ENCODE measurements at regions not wholly inside any gene's neighbourhood (a gene's known extent, or its start where the extent isn't known, plus 50 kb on each side); places are given as distances from the start of the nearest gene placed in this dataset.
"Not testable (repeated sequence)": the region's sequence is repeated elsewhere in the genome, so short reads cannot be mapped to it uniquely, and the experiment has no call there.

DNA sequence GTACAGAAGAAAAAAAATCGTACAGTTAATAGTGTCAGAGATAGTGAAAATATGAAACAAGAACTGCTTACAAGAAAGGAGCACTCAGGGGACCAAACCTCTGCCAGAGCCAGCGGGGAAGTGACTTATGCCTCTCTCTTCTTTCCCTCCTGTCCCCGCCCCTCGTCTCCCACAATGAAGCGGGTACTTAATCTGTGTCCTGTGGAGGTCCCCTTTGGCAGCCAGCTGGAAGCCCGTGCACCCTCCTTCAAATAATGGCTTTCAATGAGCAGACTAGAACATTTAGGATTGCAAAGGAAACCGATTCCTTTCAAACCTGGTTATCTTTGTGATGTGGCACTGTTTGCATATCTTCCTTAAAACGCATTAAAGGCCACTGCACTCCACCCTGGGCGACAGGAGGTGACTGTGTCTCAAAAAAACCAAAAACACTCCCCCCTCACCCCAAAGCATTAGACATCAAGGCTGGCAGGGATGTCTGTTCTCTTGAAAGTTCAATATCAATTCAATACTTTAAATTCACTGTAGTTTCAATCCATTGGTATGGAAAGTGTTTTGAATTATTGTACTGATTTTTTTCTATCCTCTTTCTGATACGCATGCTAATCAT, 51.7 kb downstream of the PPIAL4C start:
- DNase-seq = not testable (repeated sequence)

DNA sequence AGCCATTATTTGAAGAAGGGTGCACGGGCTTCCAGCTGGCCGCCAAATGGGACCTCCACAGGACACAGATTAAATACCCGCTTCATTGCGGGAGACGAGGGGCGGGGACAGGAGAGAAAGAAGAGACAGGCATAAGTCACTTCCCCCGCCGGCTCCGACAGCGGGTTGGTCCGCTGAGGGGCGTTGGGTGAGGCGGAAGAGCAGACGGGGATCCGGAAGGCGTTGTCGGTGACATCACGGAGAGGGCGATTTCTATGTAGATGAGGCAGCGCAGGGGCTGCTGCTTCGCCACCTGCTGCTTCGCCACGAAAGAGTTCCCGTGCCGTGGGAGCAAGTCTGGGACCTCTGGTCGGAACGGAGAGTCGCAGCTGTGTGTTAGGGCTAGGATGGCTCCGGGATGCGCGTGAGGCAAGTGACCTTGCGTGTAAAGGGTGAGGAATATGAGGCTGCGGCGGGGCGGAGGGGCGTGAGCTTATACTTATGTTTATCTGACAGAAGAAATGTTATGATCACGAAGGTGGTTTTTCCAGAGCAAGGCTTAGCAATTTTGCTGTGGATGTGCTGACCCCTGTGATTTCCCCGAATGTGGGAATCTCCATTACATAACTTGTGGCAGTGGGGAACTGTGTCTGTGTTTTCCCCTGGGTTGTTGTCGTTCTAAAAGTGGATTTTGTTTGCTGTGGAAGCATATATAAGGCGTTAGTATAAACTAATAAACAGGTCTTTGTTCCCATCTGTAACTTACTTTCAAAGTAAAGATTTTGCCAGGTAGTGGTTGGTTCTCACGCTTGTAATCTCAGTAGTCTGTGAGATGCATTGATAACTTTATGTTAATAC, 52.9 kb downstream of the PPIAL4C start:
- DNase-seq = peak; percentile 83

DNA sequence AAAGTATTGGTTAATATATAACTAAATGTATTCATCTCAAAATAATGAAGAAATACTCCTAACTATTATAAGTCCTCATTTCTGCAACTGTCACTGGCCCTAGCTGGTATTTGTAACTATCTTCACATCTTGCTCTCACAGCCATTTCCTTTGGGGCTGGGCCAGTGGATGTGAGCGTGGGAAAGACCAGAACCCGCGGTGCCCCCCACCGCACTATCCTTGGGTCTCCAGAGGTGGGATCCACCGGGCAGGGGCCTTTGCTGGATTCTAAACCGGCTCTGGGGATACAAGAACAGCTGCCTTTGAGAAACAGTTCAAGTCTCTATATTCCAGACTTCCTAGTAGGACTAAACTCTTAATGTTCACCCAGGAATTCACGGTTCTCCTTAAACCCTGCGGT, 54.8 kb downstream of the PPIAL4C start:
- DNase-seq = not testable (repeated sequence)

DNA sequence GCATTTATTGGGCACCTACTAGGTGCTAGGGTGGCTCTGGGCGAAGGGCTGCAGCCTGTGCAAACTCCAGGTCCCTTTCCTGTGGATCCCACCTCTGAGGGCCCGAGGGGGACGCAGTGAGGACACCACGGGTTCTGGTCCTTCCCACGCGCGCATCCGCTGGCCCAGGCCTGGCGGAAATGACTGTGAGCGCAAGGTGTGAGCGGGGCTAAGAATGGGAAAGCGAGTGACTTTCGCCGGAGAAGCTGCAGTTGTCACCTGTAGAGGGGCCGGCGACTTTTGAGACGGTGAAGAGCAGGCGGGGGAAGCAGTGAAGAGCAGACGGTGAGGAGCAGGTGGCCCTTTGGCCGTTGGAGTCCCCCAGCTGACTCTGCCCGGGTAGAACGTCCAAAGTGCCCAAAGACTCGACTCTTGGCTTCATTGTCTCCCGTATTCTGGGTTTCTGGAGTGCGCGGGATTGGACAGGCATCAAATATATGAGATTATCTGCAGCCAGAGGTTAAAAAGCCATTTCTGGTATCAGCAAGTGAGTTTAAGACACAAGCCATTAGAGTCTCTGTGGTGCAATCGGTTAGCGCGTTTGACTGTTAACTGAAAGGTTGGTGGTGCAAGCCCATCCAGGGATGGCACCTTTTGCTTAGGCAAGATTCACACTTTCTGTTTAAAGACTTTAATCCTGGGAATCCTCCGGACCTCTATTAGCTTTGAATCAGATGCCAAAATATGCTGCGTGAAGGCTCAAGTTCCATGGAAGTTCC, 55.4 kb downstream of the PPIAL4C start:
- DNase-seq = not testable (repeated sequence)

DNA sequence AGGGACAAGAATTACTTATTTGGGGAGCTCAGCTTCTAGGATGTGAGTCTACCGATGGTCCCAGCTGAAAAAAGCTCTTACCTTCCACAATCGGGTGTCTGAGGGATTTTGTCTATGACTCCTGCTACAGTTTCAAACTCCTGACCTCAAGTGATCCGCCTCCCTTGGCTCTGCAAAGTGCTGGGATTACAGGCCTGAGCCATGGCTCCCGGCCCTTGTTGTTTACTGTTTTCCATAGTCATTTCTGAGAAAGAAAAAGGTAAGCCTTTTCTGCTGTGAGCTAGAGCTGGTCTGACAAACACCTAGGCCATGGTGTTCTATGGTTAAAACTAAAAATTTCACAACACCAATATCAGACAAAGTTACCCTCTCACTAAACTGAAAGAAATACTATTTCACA, 57.5 kb downstream of the PPIAL4C start:
- not testable (repeated sequence) for DNase-seq

DNA sequence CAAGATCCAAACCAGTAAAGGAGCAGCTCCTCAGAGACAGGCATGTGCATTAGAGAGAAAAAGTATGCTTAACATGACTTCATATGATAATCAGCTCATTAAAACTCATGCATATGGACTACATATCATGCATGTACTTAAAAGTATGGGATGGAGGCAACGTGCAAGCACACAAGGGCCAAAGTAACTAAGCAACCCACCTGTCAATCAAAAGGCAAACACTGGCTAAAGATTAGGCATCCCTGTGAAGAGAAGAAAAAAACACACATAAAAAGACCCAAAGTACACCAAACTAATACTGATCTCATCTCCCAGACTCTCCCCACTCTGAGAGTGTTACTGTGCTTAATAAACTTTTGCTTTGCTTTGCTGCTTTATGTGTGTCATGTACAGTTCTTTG, 61.2 kb downstream of the PPIAL4C start:
- DNase-seq = not testable (repeated sequence)

DNA sequence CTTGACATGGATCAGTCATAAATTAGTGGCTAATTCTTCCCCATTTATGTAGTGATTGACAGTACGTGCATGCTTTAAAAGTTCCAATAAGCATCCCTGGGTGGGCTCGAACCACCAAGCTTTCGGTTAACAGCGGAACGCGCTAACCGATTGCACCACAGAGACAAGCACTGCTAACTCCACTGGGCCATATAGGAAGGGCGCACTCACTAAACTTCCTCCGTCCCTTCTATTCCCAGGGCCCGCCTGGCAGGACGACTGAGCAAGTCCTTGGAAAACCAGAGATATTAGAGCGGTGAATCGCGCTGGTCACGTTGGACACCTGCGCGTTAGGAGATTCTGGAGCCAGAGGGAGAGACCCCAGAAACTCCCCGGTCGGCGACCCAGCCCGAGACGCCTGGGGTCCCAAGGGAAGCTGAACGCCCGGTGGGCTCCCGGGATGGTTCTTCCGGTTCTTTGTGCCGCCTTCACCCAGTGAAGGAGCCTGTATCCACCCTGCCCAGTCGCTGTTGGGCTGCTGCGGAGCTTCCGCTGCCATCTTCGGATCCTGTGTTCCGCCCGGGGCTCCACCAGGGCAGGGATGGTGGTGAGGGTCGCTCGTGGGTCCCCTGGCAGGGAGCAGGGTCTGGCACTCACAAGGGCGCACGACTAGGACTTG, 62.8 kb downstream of the PPIAL4C start:
- peak; percentile 63 for DNase-seq

DNA sequence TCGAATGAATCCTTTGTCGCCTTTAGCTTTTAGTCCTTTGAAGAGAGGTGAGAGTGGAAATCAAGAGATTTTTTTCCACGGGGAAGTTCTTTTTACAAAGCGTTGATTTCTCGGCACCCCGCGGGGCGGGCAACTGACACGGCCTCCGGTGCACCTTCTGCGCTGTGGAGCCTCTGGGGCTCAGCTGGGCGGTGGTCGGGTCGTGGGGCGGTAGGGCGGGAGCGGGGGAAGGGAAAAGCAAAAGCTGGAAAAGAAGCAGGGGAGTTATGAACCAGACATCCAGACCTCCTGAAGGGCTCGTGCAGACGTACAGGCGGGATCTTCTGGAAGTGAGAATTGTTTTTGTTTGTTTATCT, 63.3 kb downstream of the PPIAL4C start:
- peak; percentile 47 for DNase-seq

DNA sequence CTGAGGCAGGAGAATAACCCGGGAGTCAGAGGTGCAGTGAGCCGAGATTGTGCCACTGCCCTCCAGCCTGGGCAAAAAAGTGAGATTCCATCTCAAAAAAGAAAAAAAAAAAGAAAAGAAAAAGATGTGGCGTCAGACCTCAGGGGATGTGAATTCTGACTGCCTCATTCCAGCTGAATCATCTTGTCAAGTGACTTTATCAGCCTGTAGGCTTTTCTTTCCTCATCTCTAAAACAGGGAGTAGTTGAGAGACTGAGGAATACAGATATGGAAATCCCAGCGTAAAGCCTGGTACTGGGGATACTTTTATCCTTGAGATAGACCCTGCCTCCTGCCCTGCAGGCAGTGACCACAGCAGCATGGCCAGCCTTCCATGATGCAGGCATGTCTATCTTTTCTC, 74.1 kb downstream of the PPIAL4C start:
- DNase-seq = not testable (repeated sequence)

DNA sequence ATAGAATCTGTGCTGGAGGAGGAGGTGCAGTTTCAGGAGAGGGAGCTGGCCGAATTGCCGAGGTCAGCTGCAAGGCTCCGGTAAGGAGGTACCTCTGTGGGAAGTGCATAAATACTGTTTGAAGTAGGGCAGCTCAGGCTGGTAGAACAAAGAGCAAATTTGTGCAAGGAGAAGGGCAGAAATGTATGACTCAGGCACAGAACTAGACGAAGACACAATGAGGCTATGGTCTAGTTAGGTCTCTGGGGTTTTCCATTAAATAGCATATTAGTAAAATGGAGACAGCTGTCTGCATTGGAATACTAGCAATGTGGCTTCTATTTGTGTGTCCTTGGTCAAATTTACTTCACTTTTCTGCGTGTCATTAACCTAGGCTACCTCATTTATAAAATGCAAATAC, 74.5 kb downstream of the PPIAL4C start:
- DNase-seq = not testable (repeated sequence)

DNA sequence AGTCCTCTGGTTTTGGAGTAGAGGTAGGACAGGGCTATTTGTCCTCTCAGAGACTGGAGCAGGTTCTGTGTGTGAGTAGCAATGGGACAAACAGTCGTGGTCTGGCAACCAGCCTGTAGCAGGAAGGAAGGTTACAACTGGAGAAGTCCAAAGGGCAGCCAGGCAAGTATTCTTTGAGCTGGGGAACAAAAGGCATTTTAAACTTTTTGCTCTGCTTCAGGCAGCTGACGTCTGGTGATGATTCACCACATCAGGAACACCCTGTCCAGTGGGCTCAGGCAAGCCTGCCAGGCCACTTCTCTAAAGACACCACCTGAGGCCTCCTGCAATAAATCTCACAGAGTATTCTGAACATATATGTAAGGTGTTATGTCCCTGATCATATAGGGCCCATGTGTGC, 81.0 kb downstream of the PPIAL4C start:
- DNase-seq = not testable (repeated sequence)

DNA sequence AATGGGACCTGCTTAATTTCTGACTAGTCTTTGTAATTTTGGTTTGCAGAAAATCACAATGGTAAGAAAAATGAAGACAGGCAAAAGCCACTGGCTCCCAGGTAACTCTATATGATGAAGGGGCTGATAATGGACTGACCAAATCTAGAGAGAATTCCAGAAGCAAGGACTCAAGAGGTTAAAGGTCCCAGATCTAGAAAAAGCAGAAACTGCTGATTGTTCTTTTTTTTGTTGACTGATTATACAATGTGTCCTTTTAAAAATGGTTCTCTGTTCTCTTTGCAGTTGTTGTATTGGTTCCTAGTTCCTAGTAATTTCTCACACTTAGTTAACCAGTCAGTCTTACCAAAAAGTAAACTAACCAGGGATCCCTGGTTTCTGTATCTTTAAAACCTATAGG, 81.4 kb downstream of the PPIAL4C start:
- not testable (repeated sequence) for DNase-seq

DNA sequence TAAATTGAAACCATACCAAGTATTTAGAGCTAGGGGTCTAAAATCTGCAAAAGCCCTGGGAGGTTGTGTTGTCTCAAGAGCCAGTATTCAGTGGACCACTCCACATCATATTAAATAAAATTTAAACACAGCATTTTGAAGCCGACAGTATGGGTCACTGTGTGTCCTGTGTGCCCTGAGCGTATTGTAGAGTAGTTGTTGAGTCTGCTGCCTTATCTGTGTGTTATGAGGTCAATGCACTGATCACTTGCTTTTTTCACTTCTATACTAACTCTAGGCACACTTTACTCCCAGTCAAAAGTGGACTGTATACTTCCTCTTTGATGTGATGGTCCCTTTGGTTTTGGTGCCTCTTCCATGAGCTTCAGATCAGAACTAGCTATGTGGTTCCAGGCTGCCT, 81.9 kb downstream of the PPIAL4C start:
- DNase-seq = not testable (repeated sequence)

DNA sequence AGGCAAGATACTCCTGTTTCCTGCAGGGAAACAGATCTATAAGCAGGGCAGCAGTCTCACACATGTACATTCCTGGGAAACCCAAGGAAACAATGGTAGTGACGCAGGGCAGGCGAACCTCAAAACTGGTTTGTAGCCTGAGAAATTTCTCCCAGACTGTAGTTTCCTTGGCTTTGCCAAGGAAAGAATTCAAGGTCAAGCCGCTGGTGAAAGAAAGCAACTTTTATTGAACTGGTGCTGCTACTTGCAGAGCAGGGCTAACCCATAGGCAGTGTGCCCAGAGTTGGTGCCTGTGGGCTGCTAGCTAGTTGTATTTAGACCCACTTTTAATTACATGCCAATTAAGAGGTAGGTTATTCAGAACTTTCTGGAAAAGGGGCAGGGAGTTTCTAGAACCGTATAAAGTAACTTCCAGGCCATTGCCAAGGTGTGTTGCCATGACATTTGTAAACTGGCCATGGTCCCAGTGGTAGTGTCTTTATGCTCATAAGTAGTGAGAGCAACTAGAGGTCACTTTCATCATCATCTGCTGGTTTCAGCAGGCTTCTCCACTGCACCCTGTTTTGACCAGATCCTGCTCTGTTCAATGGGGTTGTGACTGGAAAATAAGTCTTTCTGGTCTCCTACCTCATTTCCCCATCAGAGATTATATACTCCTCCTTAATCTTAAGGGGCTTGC, 89.7 kb downstream of the PPIAL4C start:
- DNase-seq = not testable (repeated sequence)

DNA sequence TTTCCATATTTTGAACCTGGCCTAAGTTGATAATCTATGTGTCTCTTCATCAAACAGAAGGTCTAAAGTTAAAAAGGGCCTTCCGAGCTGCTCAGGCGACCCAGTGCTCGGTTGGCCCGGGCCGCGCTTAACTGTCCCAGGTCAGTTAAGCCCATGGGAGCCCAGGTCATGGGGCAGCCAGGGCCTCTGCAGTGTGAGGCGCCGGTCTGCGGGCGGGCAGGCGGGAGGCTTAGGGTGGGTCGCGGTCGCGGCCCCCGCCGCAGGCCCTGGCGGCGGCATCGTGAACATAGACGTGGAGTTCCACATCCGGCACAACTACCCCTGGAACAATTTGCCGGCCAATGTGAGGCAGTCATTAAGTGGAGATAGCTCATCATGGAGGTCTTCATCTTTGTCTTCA, 91.3 kb downstream of the PPIAL4C start:
- DNase-seq = not testable (repeated sequence)

DNA sequence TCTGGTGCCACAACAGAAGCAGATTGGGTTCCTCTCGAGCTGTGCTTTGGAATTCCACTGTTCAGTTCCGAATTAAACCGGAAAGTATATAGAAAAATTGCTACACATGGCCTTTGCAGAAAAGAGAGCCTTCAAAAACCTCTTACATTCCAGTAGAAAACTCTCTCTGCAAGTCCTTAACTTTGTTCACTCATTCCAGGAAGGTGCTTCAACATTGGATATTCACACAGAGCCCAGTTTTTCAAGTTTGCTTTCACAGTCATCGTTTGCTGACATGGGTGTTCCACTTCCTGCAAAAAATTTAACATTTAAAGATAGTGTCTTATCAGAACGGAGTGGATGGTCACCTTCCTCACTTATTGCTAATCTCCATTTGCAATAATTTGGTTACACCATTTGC, 93.7 kb downstream of the PPIAL4C start:
- not testable (repeated sequence) for DNase-seq

DNA sequence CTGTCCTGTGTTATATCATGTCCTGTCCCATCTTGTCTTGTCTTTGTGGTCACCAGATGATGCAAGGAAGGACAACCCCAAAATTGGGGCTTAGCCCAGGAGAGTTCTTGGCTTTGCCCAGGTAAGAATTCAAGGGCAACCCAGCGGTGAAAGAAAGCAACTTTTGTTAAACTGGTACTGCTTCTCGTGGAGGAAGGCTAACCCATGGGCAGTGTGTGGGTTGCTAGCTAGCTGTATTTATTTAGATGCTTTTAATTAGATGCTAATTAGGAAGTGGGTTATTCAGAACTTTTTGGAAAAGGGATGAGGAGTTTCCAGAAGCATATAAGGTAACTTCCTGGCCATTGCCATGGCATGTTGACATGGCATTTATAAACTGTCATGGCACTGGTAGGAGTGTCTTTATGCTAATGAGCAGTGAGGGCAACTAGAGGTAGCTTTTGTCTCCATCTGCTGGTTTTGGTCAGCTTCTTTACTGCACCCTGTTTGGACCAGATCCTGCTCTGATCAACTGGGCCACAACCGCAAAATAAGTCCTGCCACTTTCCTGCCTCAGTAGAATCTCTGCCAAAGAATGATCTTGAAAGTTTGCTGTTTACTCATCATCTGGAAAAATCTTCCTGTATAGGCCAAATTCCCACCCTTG, 95.8 kb upstream of the FCGR1A start:
- DNase-seq = not testable (repeated sequence)

DNA sequence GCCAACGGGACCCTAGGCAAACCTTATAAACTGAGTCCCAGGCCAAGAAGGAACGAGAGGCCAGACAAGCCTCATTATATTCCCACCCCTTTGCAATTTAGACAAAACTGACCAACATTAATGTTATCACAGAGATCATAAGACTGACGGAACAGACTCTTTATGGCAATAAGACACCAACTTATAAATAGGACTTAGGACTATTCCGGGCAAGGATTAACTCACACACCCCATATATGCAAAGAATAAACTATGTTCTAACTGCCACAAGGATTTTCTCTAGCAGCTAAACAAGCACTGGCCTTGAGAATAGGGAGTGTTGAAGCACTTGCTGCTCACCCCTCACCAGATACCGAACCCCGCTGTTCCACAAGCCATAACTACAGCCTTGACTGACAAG, 91.1 kb upstream of the FCGR1A start:
- not testable (repeated sequence) for DNase-seq

DNA sequence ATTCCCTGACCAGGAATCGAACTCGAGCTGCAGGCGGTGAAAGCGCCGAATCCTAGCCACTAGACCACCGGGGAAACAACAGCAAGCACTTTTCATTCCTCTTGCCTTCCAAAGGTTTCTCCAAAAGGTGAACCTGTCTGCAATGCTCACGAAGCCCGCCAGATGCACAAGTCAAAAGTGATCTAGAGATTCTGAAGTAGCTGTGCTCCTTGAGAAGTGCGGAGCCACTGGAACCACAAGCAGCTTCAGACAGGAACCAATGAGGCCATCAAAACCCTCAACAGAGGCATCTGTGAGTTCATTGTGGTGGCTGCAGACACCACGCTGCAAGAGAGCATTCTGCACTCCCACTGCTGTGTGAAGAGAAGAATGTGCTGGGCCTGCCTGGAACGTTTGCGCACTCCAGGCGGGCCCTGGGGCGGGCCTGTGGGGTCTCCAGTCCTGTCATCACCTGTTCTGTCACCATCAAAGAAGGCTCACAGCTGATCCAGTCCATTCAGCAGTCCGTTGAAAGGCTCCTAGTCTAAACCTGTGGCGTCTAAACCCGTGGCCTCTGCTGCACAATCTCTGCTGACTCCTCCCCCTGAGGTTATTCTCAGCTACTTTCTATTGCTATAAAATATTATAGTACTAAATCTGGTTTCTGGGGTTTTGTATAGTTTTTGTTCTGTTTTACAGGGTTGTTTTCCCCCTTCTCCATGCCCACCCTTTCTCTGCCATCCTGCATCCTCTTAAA, 89.5 kb upstream of the FCGR1A start:
- DNase-seq = not testable (repeated sequence)

DNA sequence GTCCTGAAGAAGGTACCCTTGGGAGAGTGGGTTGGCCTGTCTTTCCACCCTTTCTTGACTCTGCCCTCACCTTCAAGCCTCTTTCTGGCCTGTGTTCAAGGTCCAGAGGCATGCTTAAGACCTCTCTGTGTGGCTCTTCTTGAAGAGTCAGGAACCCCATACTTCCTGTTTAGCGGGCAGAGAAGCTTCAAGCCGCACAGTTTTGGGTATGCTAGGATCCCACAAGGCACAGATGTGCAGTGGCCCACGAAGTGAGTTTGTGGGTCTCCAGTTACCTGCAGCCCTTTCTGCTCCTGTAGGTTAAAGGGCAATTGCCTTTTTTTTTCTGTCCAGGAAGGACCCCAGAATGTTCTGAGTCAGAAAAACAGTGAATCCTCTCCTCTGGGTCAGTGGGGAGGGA, 87.4 kb upstream of the FCGR1A start:
- not testable (repeated sequence) for DNase-seq

DNA sequence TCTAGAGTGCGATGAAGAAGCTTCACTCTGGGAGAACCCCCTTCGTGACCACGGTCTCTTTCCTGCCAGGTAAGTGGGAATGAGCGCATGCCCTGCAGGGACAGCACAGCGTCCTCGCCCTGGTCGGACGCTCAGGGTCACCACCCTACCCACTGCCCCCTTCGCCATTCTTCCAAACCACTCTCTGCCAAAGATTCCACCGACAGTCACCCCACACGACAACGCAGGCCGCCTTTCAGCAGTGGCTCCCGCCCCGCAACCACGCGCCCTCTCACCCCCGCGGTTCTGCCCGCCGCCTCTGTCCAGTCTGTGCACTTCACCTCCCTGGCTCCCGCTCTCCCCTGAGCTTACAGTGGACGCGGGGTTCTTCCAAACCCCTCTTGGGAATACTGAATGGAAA, 82.3 kb upstream of the FCGR1A start:
- DNase-seq = not testable (repeated sequence)

All from right kidney (tissue), 1 donor.